ENCODE measurements at regions not wholly inside any gene's neighbourhood (a gene's known extent, or its start where the extent isn't known, plus 50 kb on each side); places are given as distances from the start of the nearest gene placed in this dataset.
"Not testable (repeated sequence)": the region's sequence is repeated elsewhere in the genome, so short reads cannot be mapped to it uniquely, and the experiment has no call there.

DNA sequence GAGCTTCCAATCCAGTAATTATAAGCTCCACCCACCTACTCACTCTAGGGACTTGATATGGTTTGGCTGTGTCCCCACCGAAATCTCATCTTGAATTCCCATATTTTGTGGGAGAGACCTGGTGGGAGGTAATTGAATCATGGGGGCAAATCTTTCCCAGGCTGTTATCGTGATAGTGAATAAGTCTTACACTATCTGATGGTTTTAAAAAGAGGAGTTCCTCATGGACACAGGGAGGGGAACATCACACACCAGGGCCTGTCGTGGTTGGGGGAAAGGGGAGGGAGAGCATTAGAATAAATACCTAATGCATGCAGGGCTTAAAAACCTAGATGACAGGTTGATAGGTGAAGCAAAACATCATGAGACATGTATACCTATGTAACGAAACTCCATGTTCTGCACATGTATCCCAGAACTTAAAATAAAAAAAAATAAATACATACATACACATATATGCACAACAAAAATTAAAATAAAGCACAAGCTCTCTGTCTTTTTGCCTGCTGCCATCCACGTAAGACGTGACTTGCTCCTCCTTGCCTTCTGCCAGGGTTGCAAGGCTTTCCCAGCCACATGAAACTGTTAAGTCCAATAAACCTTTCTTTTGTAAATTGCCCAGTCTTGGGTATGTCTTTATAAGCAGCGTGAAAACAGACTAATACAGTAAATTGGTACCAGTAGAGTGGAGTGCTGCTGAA, 102.8 kb downstream of the SPATA31A6 start:
- not testable (repeated sequence) for H3K27ac ChIP-seq (ENCODE audit: low read depth, low read length)

GRCh38 chr9:42288002-42288864, 104.8 kb downstream of the SPATA31A6 start:
- not testable (repeated sequence) for H3K27me3 ChIP-seq (ENCODE audit: control insufficient read depth in 5 of 5, insufficient read depth in 4 of 5, low read length in 5 of 5); H3K4me1 ChIP-seq (ENCODE audit: control insufficient read depth in 5 of 5, insufficient read depth in 5 of 5, low read length in 5 of 5); H3K36me3 ChIP-seq (ENCODE audit: control insufficient read depth in 5 of 5, insufficient read depth in 5 of 5, low read length in 5 of 5); H3K4me3 ChIP-seq (ENCODE audit: low read depth in 1 of 5, low read length in 5 of 5); H3K9ac ChIP-seq (ENCODE audit: low read length in 5 of 5); H3K27ac ChIP-seq (ENCODE audit: low read depth, low read length); H3K9me3 ChIP-seq (ENCODE audit: control insufficient read depth in 5 of 5, low read length in 5 of 5)

More for the DNA sequence above, 102.8 kb downstream of the SPATA31A6 start:
- H3K36me3 ChIP-seq (ENCODE audit: control insufficient read depth in 5 of 5, insufficient read depth in 5 of 5, low read length in 5 of 5); H3K9ac ChIP-seq (ENCODE audit: low read length in 5 of 5); H3K9me3 ChIP-seq (ENCODE audit: control insufficient read depth in 5 of 5, low read length in 5 of 5); H3K27me3 ChIP-seq (ENCODE audit: control insufficient read depth in 5 of 5, insufficient read depth in 4 of 5, low read length in 5 of 5); H3K4me1 ChIP-seq (ENCODE audit: control insufficient read depth in 5 of 5, insufficient read depth in 5 of 5, low read length in 5 of 5); H3K4me3 ChIP-seq (ENCODE audit: low read depth in 1 of 5, low read length in 5 of 5): not testable (repeated sequence)

DNA sequence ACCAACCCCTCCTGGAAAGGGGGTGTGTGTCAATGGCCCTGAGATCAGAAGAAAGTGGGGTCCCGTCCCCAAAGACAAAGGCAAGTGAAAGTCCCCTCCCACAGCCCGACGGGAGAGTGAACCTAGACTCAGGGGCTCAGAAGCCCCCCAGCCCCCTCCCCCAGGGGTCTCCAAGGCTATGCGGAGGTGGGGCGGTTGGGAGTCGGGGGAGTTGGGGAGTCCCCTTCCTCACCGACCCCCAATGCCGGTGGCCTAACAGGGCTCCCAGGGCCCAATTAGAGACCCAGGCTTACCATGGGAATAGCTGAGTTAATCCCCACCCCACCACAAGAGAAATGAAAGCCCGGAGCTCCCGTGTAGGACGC, 105.4 kb downstream of the SPATA31A6 start:
- H3K27me3 ChIP-seq (ENCODE audit: control insufficient read depth in 5 of 5, insufficient read depth in 4 of 5, low read length in 5 of 5); H3K36me3 ChIP-seq (ENCODE audit: control insufficient read depth in 5 of 5, insufficient read depth in 5 of 5, low read length in 5 of 5); H3K4me3 ChIP-seq (ENCODE audit: low read depth in 1 of 5, low read length in 5 of 5); H3K27ac ChIP-seq (ENCODE audit: low read depth, low read length); H3K4me1 ChIP-seq (ENCODE audit: control insufficient read depth in 5 of 5, insufficient read depth in 5 of 5, low read length in 5 of 5); H3K9ac ChIP-seq (ENCODE audit: low read length in 5 of 5); H3K9me3 ChIP-seq (ENCODE audit: control insufficient read depth in 5 of 5, low read length in 5 of 5): not testable (repeated sequence)

- H3K4me3 ChIP-seq (ENCODE audit: low read depth in 1 of 5, low read length in 5 of 5); H3K27me3 ChIP-seq (ENCODE audit: control insufficient read depth in 5 of 5, insufficient read depth in 4 of 5, low read length in 5 of 5); H3K9ac ChIP-seq (ENCODE audit: low read length in 5 of 5); H3K27ac ChIP-seq (ENCODE audit: low read depth, low read length); H3K36me3 ChIP-seq (ENCODE audit: control insufficient read depth in 5 of 5, insufficient read depth in 5 of 5, low read length in 5 of 5); H3K9me3 ChIP-seq (ENCODE audit: control insufficient read depth in 5 of 5, low read length in 5 of 5); H3K4me1 ChIP-seq (ENCODE audit: control insufficient read depth in 5 of 5, insufficient read depth in 5 of 5, low read length in 5 of 5): not testable (repeated sequence)
Observed at GRCh38 chr9:42300124-42300523, 116.7 kb downstream of the SPATA31A6 start.

- not testable (repeated sequence) for H3K9me3 ChIP-seq (ENCODE audit: control insufficient read depth in 5 of 5, low read length in 5 of 5); H3K36me3 ChIP-seq (ENCODE audit: control insufficient read depth in 5 of 5, insufficient read depth in 5 of 5, low read length in 5 of 5); H3K27ac ChIP-seq (ENCODE audit: low read depth, low read length); H3K4me3 ChIP-seq (ENCODE audit: low read depth in 1 of 5, low read length in 5 of 5); H3K27me3 ChIP-seq (ENCODE audit: control insufficient read depth in 5 of 5, insufficient read depth in 4 of 5, low read length in 5 of 5); H3K9ac ChIP-seq (ENCODE audit: low read length in 5 of 5); H3K4me1 ChIP-seq (ENCODE audit: control insufficient read depth in 5 of 5, insufficient read depth in 5 of 5, low read length in 5 of 5)
Observed at GRCh38 chr9:42306625-42307024, 123.2 kb downstream of the SPATA31A6 start.

GRCh38 chr9:42307449-42307848, 124.0 kb downstream of the SPATA31A6 start:
- H3K36me3 ChIP-seq (ENCODE audit: control insufficient read depth in 5 of 5, insufficient read depth in 5 of 5, low read length in 5 of 5); H3K9me3 ChIP-seq (ENCODE audit: control insufficient read depth in 5 of 5, low read length in 5 of 5); H3K4me1 ChIP-seq (ENCODE audit: control insufficient read depth in 5 of 5, insufficient read depth in 5 of 5, low read length in 5 of 5); H3K9ac ChIP-seq (ENCODE audit: low read length in 5 of 5); H3K4me3 ChIP-seq (ENCODE audit: low read depth in 1 of 5, low read length in 5 of 5); H3K27me3 ChIP-seq (ENCODE audit: control insufficient read depth in 5 of 5, insufficient read depth in 4 of 5, low read length in 5 of 5); H3K27ac ChIP-seq (ENCODE audit: low read depth, low read length): not testable (repeated sequence)

DNA sequence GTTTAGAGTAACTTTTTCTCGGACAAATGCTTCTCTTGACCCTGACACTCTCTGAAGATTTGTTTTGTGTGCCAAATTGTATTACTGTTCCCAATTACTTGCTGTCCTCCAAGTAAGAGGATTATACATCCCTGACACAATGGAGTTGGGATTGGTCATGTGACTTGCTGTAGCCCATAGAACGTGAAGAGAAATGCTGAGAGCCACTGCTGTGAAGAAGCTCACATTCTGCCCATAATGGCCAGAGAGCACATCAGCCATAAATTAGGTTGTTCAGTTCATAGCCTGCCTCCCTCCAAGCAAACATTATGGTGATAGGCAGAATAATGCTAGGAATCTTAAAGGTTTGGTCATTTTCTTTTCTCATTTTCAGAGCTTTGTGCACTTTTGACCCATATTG, 127.5 kb downstream of the SPATA31A6 start:
- not testable (repeated sequence) for H3K36me3 ChIP-seq (ENCODE audit: control insufficient read depth in 5 of 5, insufficient read depth in 5 of 5, low read length in 5 of 5); H3K9ac ChIP-seq (ENCODE audit: low read length in 5 of 5); H3K4me3 ChIP-seq (ENCODE audit: low read depth in 1 of 5, low read length in 5 of 5); H3K9me3 ChIP-seq (ENCODE audit: control insufficient read depth in 5 of 5, low read length in 5 of 5); H3K4me1 ChIP-seq (ENCODE audit: control insufficient read depth in 5 of 5, insufficient read depth in 5 of 5, low read length in 5 of 5); H3K27ac ChIP-seq (ENCODE audit: low read depth, low read length); H3K27me3 ChIP-seq (ENCODE audit: control insufficient read depth in 5 of 5, insufficient read depth in 4 of 5, low read length in 5 of 5)

GRCh38 chr9:42316026-42316425, 132.6 kb downstream of the SPATA31A6 start:
- not testable (repeated sequence) for H3K9ac ChIP-seq (ENCODE audit: low read length in 5 of 5); H3K4me1 ChIP-seq (ENCODE audit: control insufficient read depth in 5 of 5, insufficient read depth in 5 of 5, low read length in 5 of 5); H3K4me3 ChIP-seq (ENCODE audit: low read depth in 1 of 5, low read length in 5 of 5); H3K27me3 ChIP-seq (ENCODE audit: control insufficient read depth in 5 of 5, insufficient read depth in 4 of 5, low read length in 5 of 5); H3K36me3 ChIP-seq (ENCODE audit: control insufficient read depth in 5 of 5, insufficient read depth in 5 of 5, low read length in 5 of 5); H3K9me3 ChIP-seq (ENCODE audit: control insufficient read depth in 5 of 5, low read length in 5 of 5); H3K27ac ChIP-seq (ENCODE audit: low read depth, low read length)

DNA sequence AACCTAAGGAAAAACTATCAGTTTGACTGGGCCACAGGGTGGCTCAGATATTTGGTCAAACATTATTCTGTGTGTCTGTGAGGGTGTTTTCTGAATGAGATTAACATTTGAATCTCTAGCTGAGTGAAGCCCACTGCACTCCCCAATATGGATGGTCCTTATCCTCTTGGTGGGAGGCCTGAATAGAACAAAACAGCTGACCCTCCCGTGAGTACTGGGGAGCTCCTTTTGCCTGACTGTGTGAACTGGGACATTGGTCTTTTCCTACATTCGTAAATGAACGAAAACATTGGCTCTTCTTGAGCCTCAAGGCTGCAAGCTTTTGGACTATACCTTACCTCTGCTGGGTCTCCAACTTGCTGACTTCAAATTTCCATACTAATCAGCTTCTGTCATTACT, 134.2 kb downstream of the SPATA31A6 start:
- not testable (repeated sequence) for H3K4me3 ChIP-seq (ENCODE audit: low read depth in 1 of 5, low read length in 5 of 5); H3K27ac ChIP-seq (ENCODE audit: low read depth, low read length); H3K9ac ChIP-seq (ENCODE audit: low read length in 5 of 5); H3K36me3 ChIP-seq (ENCODE audit: control insufficient read depth in 5 of 5, insufficient read depth in 5 of 5, low read length in 5 of 5); H3K9me3 ChIP-seq (ENCODE audit: control insufficient read depth in 5 of 5, low read length in 5 of 5); H3K27me3 ChIP-seq (ENCODE audit: control insufficient read depth in 5 of 5, insufficient read depth in 4 of 5, low read length in 5 of 5); H3K4me1 ChIP-seq (ENCODE audit: control insufficient read depth in 5 of 5, insufficient read depth in 5 of 5, low read length in 5 of 5)

DNA sequence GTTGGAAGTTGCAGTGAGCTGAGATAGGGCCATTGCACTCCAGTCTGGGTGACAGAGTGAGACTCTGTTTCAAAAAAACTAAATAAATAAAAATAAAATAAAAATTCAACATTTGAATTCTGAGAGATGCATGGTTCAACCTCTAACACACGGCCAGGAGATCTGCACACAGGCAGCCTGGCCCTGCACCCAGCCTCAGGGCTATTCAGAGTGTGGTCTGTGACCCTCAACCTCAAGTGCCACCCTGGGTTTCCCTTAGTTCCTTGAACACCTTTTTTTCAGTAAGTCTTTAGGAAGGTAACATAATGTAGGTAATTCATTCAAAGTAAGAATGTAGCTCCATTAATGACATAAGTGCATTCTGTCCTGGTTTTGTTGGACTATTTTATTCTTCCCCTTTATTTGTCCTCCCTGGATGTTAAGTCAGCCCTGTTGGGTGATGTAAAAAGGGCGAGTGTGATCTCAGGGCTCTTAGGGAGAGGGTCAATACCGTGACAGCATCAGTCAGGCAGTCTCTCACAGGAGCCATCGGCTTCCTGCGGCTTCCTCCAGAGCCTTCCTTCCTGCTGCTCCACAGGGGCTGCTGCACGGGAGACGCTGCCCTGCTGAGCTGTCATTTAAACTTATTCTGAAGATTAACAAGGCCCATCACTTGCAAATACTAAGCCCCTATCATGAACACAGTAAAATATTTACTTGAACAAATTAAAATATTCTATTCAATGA, 139.8 kb downstream of the SPATA31A6 start:
- not testable (repeated sequence) for H3K9me3 ChIP-seq (ENCODE audit: control insufficient read depth in 5 of 5, low read length in 5 of 5); H3K4me1 ChIP-seq (ENCODE audit: control insufficient read depth in 5 of 5, insufficient read depth in 5 of 5, low read length in 5 of 5); H3K4me3 ChIP-seq (ENCODE audit: low read depth in 1 of 5, low read length in 5 of 5); H3K27ac ChIP-seq (ENCODE audit: low read depth, low read length); H3K36me3 ChIP-seq (ENCODE audit: control insufficient read depth in 5 of 5, insufficient read depth in 5 of 5, low read length in 5 of 5); H3K27me3 ChIP-seq (ENCODE audit: control insufficient read depth in 5 of 5, insufficient read depth in 4 of 5, low read length in 5 of 5); H3K9ac ChIP-seq (ENCODE audit: low read length in 5 of 5)

Measured in subcutaneous abdominal adipose tissue (tissue), 5 donors.